Fibroblast of mammary gland (primary cell): ENCODE measurements at regions not wholly inside any gene's neighbourhood (a gene's known extent, or its start where the extent isn't known, plus 50 kb on each side); places are given as distances from the start of the nearest gene placed in this dataset.

ENCODE experiments used
- DNase-seq: peaks from one replicate; pipeline ENCODE4 v3.0.0-alpha.2; 2010; ENCODE audit warnings: low read depth
- H3K4me3 ChIP-seq: 2 replicates; pipeline ENCODE4 v1.5.1; 2011; ENCODE audit warnings: low read depth, mild to moderate bottlenecking, low read length, moderate library complexity; ENCODE audit not compliant: control insufficient read depth
- CTCF ChIP-seq: conservative IDR thresholded peaks from 2 replicates; pipeline ENCODE4 v1.5.1; 2011; ENCODE audit warnings: low read depth, low read length, inconsistent platforms; ENCODE audit not compliant: control insufficient read depth, insufficient read depth

GRCh38 chr2:129462349-129462748, 517.1 kb upstream of the RAB6C start:
- no peak for DNase-seq
- TF ChIP-seq CTCF = no peak
- H3K4me3 ChIP-seq = no peak overlapping the region

GRCh38 chr2:129462967-129463366, 516.5 kb upstream of the RAB6C start:
- DNase-seq = no peak
- no peak for TF ChIP-seq CTCF

GRCh38 chr2:129464036-129464435, 515.4 kb upstream of the RAB6C start:
- TF ChIP-seq CTCF = no peak
- DNase-seq = no peak
- H3K4me3 ChIP-seq = no peak overlapping the region

More at GRCh38 chr2:129462967-129463366, 516.5 kb upstream of the RAB6C start:
- no peak overlapping the region for H3K4me3 ChIP-seq

GRCh38 chr2:129464631-129465030, 514.8 kb upstream of the RAB6C start:
- H3K4me3 ChIP-seq = no peak overlapping the region
- DNase-seq = no peak
- TF ChIP-seq CTCF = no peak

- H3K4me3 ChIP-seq = no peak overlapping the region
- no peak for TF ChIP-seq CTCF
- no peak for DNase-seq
Measured at GRCh38 chr2:129465045-129465444, 514.4 kb upstream of the RAB6C start.

- DNase-seq = no peak
- no peak overlapping the region for H3K4me3 ChIP-seq
- no peak for TF ChIP-seq CTCF
Measured at GRCh38 chr2:129466389-129466788, 513.1 kb upstream of the RAB6C start.
